ENCODE measurements at regions not wholly inside any gene's neighbourhood (a gene's known extent, or its start where the extent isn't known, plus 50 kb on each side); places are given as distances from the start of the nearest gene placed in this dataset.

GRCh38 chr15:79570004-79570403, 137.9 kb downstream of the MINAR1 start:
- Histone ChIP-seq H2BK12ac (ENCODE audit: low read depth, low read length) (no peak overlapping the region), H3K36me3 (ENCODE audit: control insufficient read depth in 2 of 4, insufficient read depth in 4 of 4, low read length in 3 of 4) (no peaks in the 10 kb centered on the region), H3K23me2 (ENCODE audit: low read depth, low read length) (no peaks in the 10 kb centered on the region), H2BK120ac (replicated peaks; ENCODE audit: low read depth, low read length) (no peak overlapping the region), H4K8ac (ENCODE audit: extremely low read depth, insufficient read depth, low read length) (no peak overlapping the region), H2AFZ (ENCODE audit: low read length) (no peak overlapping the region), H2AK5ac (ENCODE audit: low read depth, low read length) (no peak overlapping the region), H3K9me3 (ENCODE audit: insufficient read depth in 2 of 2, low read depth in 1 of 2, low read length in 1 of 2) (0 out of 4 replicates have a peak, but pooled peaks cover 0 to 4% of the 10 kb centered on the region in 2 experiments), H3K4ac (replicated peaks; ENCODE audit: insufficient read length, low read depth, low read length) (no peak overlapping the region), H2BK5ac (ENCODE audit: low read depth, low read length) (no peak overlapping the region), H2BK15ac (ENCODE audit: low read length) (no peak overlapping the region), H3K18ac (ENCODE audit: extremely low read depth, low read length) (no peak overlapping the region), H4K20me1 (replicated peaks in 1 of 2; ENCODE audit: control insufficient read depth in 1 of 2, insufficient read depth in 2 of 2, low read length in 2 of 2) (no peaks in the 10 kb centered on the region), H3K79me1 (ENCODE audit: low read depth, low read length) (no peaks in the 10 kb centered on the region), H3K4me3 (ENCODE audit: extremely low read depth in 1 of 4, insufficient read depth in 2 of 4, low read depth in 3 of 4, low read length in 4 of 4) (no peak overlapping the region), H3K56ac (replicated peaks; ENCODE audit: insufficient read length, low read depth, low read length) (no peak overlapping the region), H3K9ac (replicated peaks in 1 of 4; ENCODE audit: extremely low read depth in 1 of 4, low read depth in 3 of 4, low read length in 3 of 4) (no peak overlapping the region), H4K5ac (ENCODE audit: insufficient read length, low read depth, low read length) (no peak overlapping the region), H3K4me2 (ENCODE audit: insufficient read depth in 1 of 2, low read depth in 2 of 2, low read length in 2 of 2) (no peak overlapping the region), H3K27ac (ENCODE audit: low read depth, low read length) (no peak overlapping the region), H3K27me3 (replicated peaks in 1 of 4; ENCODE audit: control insufficient read depth in 3 of 4, extremely low read depth in 1 of 4, insufficient read depth in 3 of 4, low read length in 3 of 4) (no peaks in the 10 kb centered on the region), H2BK20ac (ENCODE audit: low read length) (no peak overlapping the region), H3K23ac (ENCODE audit: insufficient read length) (no peak overlapping the region), H3K79me2 (ENCODE audit: control insufficient read depth in 1 of 2, insufficient read depth in 2 of 2, low read length in 2 of 2) (no peaks in the 10 kb centered on the region), H4K91ac (replicated peaks; ENCODE audit: insufficient read length, low read length) (no peak overlapping the region), H3K4me1 (replicated peaks in 1 of 4; ENCODE audit: control insufficient read depth in 3 of 4, insufficient read depth in 4 of 4, low read length in 3 of 4) (no peaks in the 10 kb centered on the region), H3K14ac (ENCODE audit: insufficient read length) (no peak overlapping the region)
- ChIA-PET CTCF (ENCODE audit: partially characterized antibody) (no interaction called here), POLR2A (ENCODE audit: partially characterized antibody) (no interaction called here)
- no peak for TF ChIP-seq KDM1A (IDR thresholded peaks at IDR 0.05; ENCODE audit: borderline replicate concordance, low read length)
- no peak for TF ChIP-seq USF2 (IDR thresholded peaks at IDR 0.05; ENCODE audit: low read length)
- WGBS, 2 experiments (ENCODE audit: extremely low coverage in 1 of 2, insufficient coverage in 1 of 2, insufficient read length in 1 of 2, insufficient replicate concordance in 2 of 2, low coverage in 1 of 2, low lambda C conversion rate in 2 of 2, missing lambda C conversion rate in 1 of 2), result 90% methylated on average over 2 of the region's 2 CpGs; no CpG with 5 or more reads in 1 of the 2 experiments
- DNase-seq (ENCODE audit: low read depth in 1 of 2, low spot score in 2 of 2), result no peak
- FAIRE-seq, result no peak

All from H1 (cell line).